ENCODE measurements at regions not wholly inside any gene's neighbourhood (a gene's known extent, or its start where the extent isn't known, plus 50 kb on each side); places are given as distances from the start of the nearest gene placed in this dataset.

GRCh38 chr9:13608451-13608850 lies 329.0 kb upstream of the MPDZ start:
- no peak for TF ChIP-seq CTCF (IDR thresholded peaks at IDR 0.05)
- TF ChIP-seq POLR2A (IDR thresholded peaks at IDR 0.05) = no peak
- TF ChIP-seq POLR2AphosphoS5 (IDR thresholded peaks at IDR 0.05) = no peak
